GM23338 (cell line): ENCODE measurements at regions not wholly inside any gene's neighbourhood (a gene's known extent, or its start where the extent isn't known, plus 50 kb on each side); places are given as distances from the start of the nearest gene placed in this dataset.

Experiments used
- ATAC-seq: fragments of 200-7000 bp; cut with Tn5 transposase; 3 replicates; pipeline ENCODE4 v1.9.1; 2020
- DNase-seq: peaks from one replicate; pipeline ENCODE4 v3.0.0-alpha.2; 2015; ENCODE audit warnings: low spot score
- H2AFZ ChIP-seq: fragments of 200-600 bp; sonication (generic); 2 replicates; pipeline ENCODE4 v1.8.0; 2016; ENCODE audit warnings: antibody characterized with exemption, mild to moderate bottlenecking, moderate library complexity
- H3F3A ChIP-seq: fragments of 200-600 bp; sonication (generic); replicated peaks from 2 replicates; pipeline ENCODE4 v1.8.0; 2017; ENCODE audit warnings: antibody characterized with exemption, mixed run types, low read depth
- H3K27ac ChIP-seq: fragments of 200-600 bp; sonication (generic); 2 replicates; pipeline ENCODE4 v1.6.1; 2016; ENCODE audit warnings: low read depth
- H3K27me3 ChIP-seq: fragments of 200-600 bp; sonication (generic); 2 replicates; pipeline ENCODE4 v1.8.0; 2016; ENCODE audit warnings: mild to moderate bottlenecking, mixed run types, moderate library complexity; ENCODE audit not compliant: insufficient read depth
- H3K36me3 ChIP-seq: fragments of 200-600 bp; sonication (generic); 2 replicates; pipeline ENCODE4 v1.8.0; 2016; ENCODE audit warnings: mild to moderate bottlenecking; ENCODE audit not compliant: insufficient read depth
- H3K4me1 ChIP-seq: fragments of 200-600 bp; sonication (generic); 2 replicates; pipeline ENCODE4 v1.8.0; 2016; ENCODE audit warnings: mild to moderate bottlenecking, moderate library complexity; ENCODE audit not compliant: insufficient read depth
- H3K4me2 ChIP-seq: fragments of 200-600 bp; sonication (generic); 2 replicates; pipeline ENCODE4 v1.7.1; 2017; ENCODE audit warnings: mixed run types
- H3K4me3 ChIP-seq: fragments of 200-600 bp; sonication (generic); 2 replicates; pipeline ENCODE4 v1.6.1; 2016; ENCODE audit warnings: mixed run types
- H3K79me2 ChIP-seq: fragments of 200-600 bp; sonication (generic); replicated peaks from 2 replicates; pipeline ENCODE4 v1.8.0; 2017; ENCODE audit warnings: mild to moderate bottlenecking; ENCODE audit not compliant: insufficient read depth
- H3K9me2 ChIP-seq: fragments of 200-600 bp; sonication (generic); 2 replicates; pipeline ENCODE4 v1.8.0; 2017; ENCODE audit not compliant: insufficient read depth
- H4K20me1 ChIP-seq: fragments of 200-600 bp; sonication (generic); replicated peaks from 2 replicates; pipeline ENCODE4 v1.8.0; 2017; ENCODE audit warnings: mild to moderate bottlenecking; ENCODE audit not compliant: insufficient read depth
- H3K27ac Mint-ChIP-seq: 2 replicates; pipeline ENCODE4 v1.8.0; 2020; ENCODE audit warnings: inconsistent platforms, mild to moderate bottlenecking, moderate library complexity, mixed read lengths
- H3K27me3 Mint-ChIP-seq: 3 replicates; pipeline ENCODE4 v1.8.0; 2022; ENCODE audit warnings: low read depth, mild to moderate bottlenecking, moderate library complexity, mixed read lengths, inconsistent platforms; ENCODE audit not compliant: insufficient read depth, poor library complexity
- H3K36me3 Mint-ChIP-seq: 3 replicates; pipeline ENCODE4 v1.8.0; 2021; ENCODE audit warnings: low read depth, mild to moderate bottlenecking, inconsistent platforms, moderate library complexity, mixed read lengths
- H3K4me1 Mint-ChIP-seq: 3 replicates; pipeline ENCODE4 v1.8.0; 2020; ENCODE audit warnings: mild to moderate bottlenecking, inconsistent platforms, mixed read lengths
- H3K4me3 Mint-ChIP-seq: 3 replicates; pipeline ENCODE4 v1.8.0; 2021; ENCODE audit warnings: moderate library complexity, mild to moderate bottlenecking, inconsistent platforms, mixed read lengths
- H3K9me3 Mint-ChIP-seq: 3 replicates; pipeline ENCODE4 v1.8.0; 2020; ENCODE audit warnings: moderate library complexity, mild to moderate bottlenecking, inconsistent platforms, mixed read lengths
- EZH2phosphoT487 ChIP-seq: fragments of 200-600 bp; sonication (generic); IDR thresholded peaks from one replicate; pipeline ENCODE4 v1.8.1; 2018; ENCODE audit warnings: antibody characterized with exemption; ENCODE audit not compliant: unreplicated experiment
- JUNB ChIP-seq: IDR thresholded peaks from one replicate; pipeline ENCODE4 v1.6.1; 2016; ENCODE audit warnings: antibody characterized with exemption; ENCODE audit not compliant: unreplicated experiment
- POLR2AphosphoS5 ChIP-seq: IDR thresholded peaks from 2 replicates; pipeline ENCODE4 v1.6.1; 2016; ENCODE audit warnings: antibody characterized with exemption, low read depth
- ZNF331 ChIP-seq: fragments of 250-450 bp; sonication (Bioruptor Pico); IDR thresholded peaks from 2 replicates; pipeline ENCODE4 v1.5.0; 2020; ENCODE audit warnings: low read depth, mild to moderate bottlenecking, moderate library complexity
- TF ChIP-seq, protein P1 (sequence below): IDR thresholded peaks from 2 replicates; pipeline ENCODE4 v1.6.1; 2016; ENCODE audit warnings: antibody characterized with exemption
- TF ChIP-seq, protein P2 (sequence below), 2 experiments: fragments of 200-600 bp in 1 of 2; sonication (generic) in 1 of 2; conservative IDR thresholded peaks; 2 replicates each; pipeline versions ENCODE4 v1.5.1 to v1.6.1; 2016 to 2017; ENCODE audit warnings: antibody characterized with exemption in 2 of 2, low read depth in 2 of 2, mild to moderate bottlenecking in 2 of 2, moderate library complexity in 1 of 2

DNA sequence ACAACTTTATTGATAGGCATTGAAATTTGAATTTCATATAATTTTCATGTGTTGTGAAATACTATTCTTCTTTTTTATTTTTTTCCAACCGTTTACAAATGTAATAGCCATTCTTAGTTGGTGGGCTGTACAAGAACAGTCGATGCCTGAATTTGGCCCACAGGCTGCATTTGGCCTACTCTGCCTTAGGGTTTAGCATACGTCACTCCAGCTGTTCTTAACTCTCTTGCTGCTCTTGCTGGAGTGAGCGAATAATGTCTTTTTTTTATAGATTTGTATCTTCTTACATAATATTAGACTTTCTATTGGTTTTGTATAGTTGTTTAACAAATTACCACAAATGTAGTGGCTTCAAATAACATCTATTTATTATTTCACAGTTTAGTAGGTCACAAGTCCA lies 163.4 kb upstream of the MKI67 start (continued):
- TF ChIP-seq, protein P1, sequence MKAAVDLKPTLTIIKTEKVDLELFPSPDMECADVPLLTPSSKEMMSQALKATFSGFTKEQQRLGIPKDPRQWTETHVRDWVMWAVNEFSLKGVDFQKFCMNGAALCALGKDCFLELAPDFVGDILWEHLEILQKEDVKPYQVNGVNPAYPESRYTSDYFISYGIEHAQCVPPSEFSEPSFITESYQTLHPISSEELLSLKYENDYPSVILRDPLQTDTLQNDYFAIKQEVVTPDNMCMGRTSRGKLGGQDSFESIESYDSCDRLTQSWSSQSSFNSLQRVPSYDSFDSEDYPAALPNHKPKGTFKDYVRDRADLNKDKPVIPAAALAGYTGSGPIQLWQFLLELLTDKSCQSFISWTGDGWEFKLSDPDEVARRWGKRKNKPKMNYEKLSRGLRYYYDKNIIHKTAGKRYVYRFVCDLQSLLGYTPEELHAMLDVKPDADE = no peak
- TF ChIP-seq EZH2phosphoT487 = no peak
- TF ChIP-seq, protein P2, sequence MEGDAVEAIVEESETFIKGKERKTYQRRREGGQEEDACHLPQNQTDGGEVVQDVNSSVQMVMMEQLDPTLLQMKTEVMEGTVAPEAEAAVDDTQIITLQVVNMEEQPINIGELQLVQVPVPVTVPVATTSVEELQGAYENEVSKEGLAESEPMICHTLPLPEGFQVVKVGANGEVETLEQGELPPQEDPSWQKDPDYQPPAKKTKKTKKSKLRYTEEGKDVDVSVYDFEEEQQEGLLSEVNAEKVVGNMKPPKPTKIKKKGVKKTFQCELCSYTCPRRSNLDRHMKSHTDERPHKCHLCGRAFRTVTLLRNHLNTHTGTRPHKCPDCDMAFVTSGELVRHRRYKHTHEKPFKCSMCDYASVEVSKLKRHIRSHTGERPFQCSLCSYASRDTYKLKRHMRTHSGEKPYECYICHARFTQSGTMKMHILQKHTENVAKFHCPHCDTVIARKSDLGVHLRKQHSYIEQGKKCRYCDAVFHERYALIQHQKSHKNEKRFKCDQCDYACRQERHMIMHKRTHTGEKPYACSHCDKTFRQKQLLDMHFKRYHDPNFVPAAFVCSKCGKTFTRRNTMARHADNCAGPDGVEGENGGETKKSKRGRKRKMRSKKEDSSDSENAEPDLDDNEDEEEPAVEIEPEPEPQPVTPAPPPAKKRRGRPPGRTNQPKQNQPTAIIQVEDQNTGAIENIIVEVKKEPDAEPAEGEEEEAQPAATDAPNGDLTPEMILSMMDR (conservative IDR thresholded peaks at IDR 0.05; ENCODE audit: low read depth in 2 of 2) = no peak
- no peak for TF ChIP-seq JUNB
- TF ChIP-seq POLR2AphosphoS5 = no peak
- TF ChIP-seq ZNF331 (CRISPR knock-in tag) = no peak

DNA sequence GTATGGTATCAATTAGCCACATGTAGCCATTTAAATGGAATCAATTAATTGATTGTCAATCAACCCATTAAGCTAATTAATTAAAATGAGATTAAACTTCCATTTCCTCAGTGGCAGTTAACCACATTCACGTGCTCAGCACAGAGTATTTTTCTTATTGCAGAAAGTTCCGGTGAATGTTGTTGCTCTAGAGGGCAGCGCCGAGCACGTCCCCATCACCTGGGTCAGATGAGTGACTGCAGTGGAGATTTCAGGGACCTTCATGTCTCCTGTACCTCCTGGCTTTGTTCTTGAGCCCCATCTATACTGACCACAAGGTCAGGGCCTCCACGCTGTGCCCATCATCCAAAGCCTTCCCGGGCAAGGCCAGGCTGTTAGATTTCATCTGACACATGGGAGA lies 168.8 kb upstream of the MKI67 start:
- Histone ChIP-seq H3F3A (no peaks in the 10 kb centered on the region), H3K4me3 (no peak overlapping the region), H3K9me2 (no peaks in the 10 kb centered on the region), H3K36me3 (no peaks in the 10 kb centered on the region), H3K79me2 (no peaks in the 10 kb centered on the region), H4K20me1 (no peaks in the 10 kb centered on the region), H3K4me2 (no peak overlapping the region), H3K27me3 (no peaks in the 10 kb centered on the region), H3K4me1 (no peaks in the 10 kb centered on the region), H2AFZ (no peak overlapping the region), H3K27ac (no peak overlapping the region)
- peaks cover 9% of the 10 kb centered on the region for H3K36me3 Mint-ChIP-seq
- H3K4me1 Mint-ChIP-seq = no peaks in the 10 kb centered on the region
- no peak for TF ChIP-seq POLR2AphosphoS5
- TF ChIP-seq, protein P2 (conservative IDR thresholded peaks at IDR 0.05; ENCODE audit: low read depth in 2 of 2) = peak; percentile 45 to 62
- TF ChIP-seq, protein P1 = no peak
- ATAC-seq (peak; percentile 42; the same call in 2 of the 3 replicates), DNase-seq (peak; percentile 32)
- peaks cover 6% of the 10 kb centered on the region for H3K27me3 Mint-ChIP-seq
- no peak overlapping the region for H3K27ac Mint-ChIP-seq
- no peak overlapping the region for H3K4me3 Mint-ChIP-seq
- peaks cover 25% of the 10 kb centered on the region for H3K9me3 Mint-ChIP-seq
